Fibroblast of lung (primary cell): ENCODE measurements at regions not wholly inside any gene's neighbourhood (a gene's known extent, or its start where the extent isn't known, plus 50 kb on each side); places are given as distances from the start of the nearest gene placed in this dataset.

ENCODE experiments used
- DNase-seq, 2 donors: peaks; one replicate each; pipeline versions ENCODE4 v3.0.0 to v3.0.0-alpha.2; 2010; ENCODE audit warnings: low read depth in 2 of 2
- H2AFZ ChIP-seq: 2 replicates; pipeline ENCODE4 v1.5.1; 2012; ENCODE audit warnings: low read length, control low read depth, inconsistent platforms
- H3K27ac ChIP-seq: 2 replicates; pipeline ENCODE4 v1.5.1; 2011; ENCODE audit warnings: low read length, control low read depth; ENCODE audit not compliant: insufficient read depth
- H3K27me3 ChIP-seq: 2 replicates; pipeline ENCODE4 v1.5.1; 2011; ENCODE audit warnings: mild to moderate bottlenecking, low read length; ENCODE audit not compliant: control insufficient read depth, insufficient read depth
- H3K36me3 ChIP-seq: 2 replicates; pipeline ENCODE4 v1.5.1; 2011; ENCODE audit warnings: low read length; ENCODE audit not compliant: control insufficient read depth, insufficient read depth
- H3K4me1 ChIP-seq: 2 replicates; pipeline ENCODE4 v1.5.1; 2011; ENCODE audit warnings: low read length; ENCODE audit not compliant: control insufficient read depth, insufficient read depth; ENCODE audit errors: extremely low read depth
- H3K4me2 ChIP-seq: 2 replicates; pipeline ENCODE4 v1.5.1; 2011; ENCODE audit warnings: low read length, control low read depth; ENCODE audit not compliant: insufficient read depth; ENCODE audit errors: extremely low read depth
- H3K4me3 ChIP-seq, 4 experiments: fragments of 200-600 bp in 1 of 4; sonication (generic) in 1 of 4; replicated peaks in 1 of 4; 2 replicates each; pipeline ENCODE4 v1.5.1; 2011 to 2016; ENCODE audit warnings: low read length in 4 of 4, low read depth in 3 of 4, mild to moderate bottlenecking in 3 of 4, control low read depth in 2 of 4, inconsistent platforms in 1 of 4, mixed read lengths in 1 of 4; ENCODE audit not compliant: insufficient read depth in 1 of 4; ENCODE audit errors: control extremely low read depth in 1 of 4
- H3K79me2 ChIP-seq: 2 replicates; pipeline ENCODE4 v1.5.1; 2012; ENCODE audit warnings: mild to moderate bottlenecking, low read length, inconsistent platforms; ENCODE audit not compliant: control insufficient read depth, insufficient read depth
- H3K9ac ChIP-seq: 2 replicates; pipeline ENCODE4 v1.5.1; 2011; ENCODE audit warnings: mild to moderate bottlenecking, low read length, control low read depth; ENCODE audit not compliant: insufficient read depth
- H3K9me3 ChIP-seq: 2 replicates; pipeline ENCODE4 v1.5.1; 2012; ENCODE audit warnings: low read depth, low read length; ENCODE audit not compliant: control insufficient read depth, insufficient read depth
- H4K20me1 ChIP-seq: 2 replicates; pipeline ENCODE4 v1.5.1; 2011; ENCODE audit warnings: low read length; ENCODE audit not compliant: control insufficient read depth, insufficient read depth; ENCODE audit errors: extremely low read depth
- CTCF ChIP-seq, 2 donors: IDR thresholded peaks in 1 of 2; conservative IDR thresholded peaks in 1 of 2; 1 replicate in 1 of 2; 2 replicates in 1 of 2; pipeline ENCODE4 v1.5.1; 2011 to 2012; ENCODE audit warnings: low read length in 2 of 2, control low read depth in 1 of 2, inconsistent platforms in 1 of 2, low read depth in 1 of 2, mild to moderate bottlenecking in 1 of 2
- EZH2 ChIP-seq: IDR thresholded peaks from 2 replicates; pipeline ENCODE4 v1.5.1; 2012; ENCODE audit warnings: low read length, control low read depth, mild to moderate bottlenecking; ENCODE audit errors: missing control alignments

GRCh38 chr9:28101509-28101908 lies 528.2 kb upstream of the C9orf72 start:
- Histone ChIP-seq H3K4me1 (no peaks in the 10 kb centered on the region), H4K20me1 (no peaks in the 10 kb centered on the region), H3K4me2 (no peak overlapping the region), H2AFZ (no peak overlapping the region), H3K27me3 (no peaks in the 10 kb centered on the region), H3K79me2 (no peaks in the 10 kb centered on the region), H3K9me3 (no peaks in the 10 kb centered on the region), H3K36me3 (no peaks in the 10 kb centered on the region), H3K4me3 (no peak overlapping the region), H3K27ac (no peak overlapping the region), H3K9ac (no peak overlapping the region)
- TF ChIP-seq CTCF (conservative IDR thresholded peaks at IDR 0.05 in 1 of 2, IDR thresholded peaks at IDR 0.05 in 1 of 2; ENCODE audit: low read depth in 1 of 2, low read length in 2 of 2) (no peak), EZH2 (no peak)
- no peak for DNase-seq

- Histone ChIP-seq H3K79me2 (no peaks in the 10 kb centered on the region), H3K9me3 (no peaks in the 10 kb centered on the region), H3K27ac (no peak overlapping the region), H3K4me2 (no peak overlapping the region), H3K4me1 (no peaks in the 10 kb centered on the region), H3K4me3 (no peak overlapping the region), H2AFZ (no peak overlapping the region), H4K20me1 (no peaks in the 10 kb centered on the region), H3K27me3 (no peaks in the 10 kb centered on the region), H3K9ac (no peak overlapping the region), H3K36me3 (no peaks in the 10 kb centered on the region)
- no peak for TF ChIP-seq EZH2
- TF ChIP-seq CTCF (conservative IDR thresholded peaks at IDR 0.05 in 1 of 2, IDR thresholded peaks at IDR 0.05 in 1 of 2; ENCODE audit: low read depth in 1 of 2, low read length in 2 of 2): no peak
- no peak for DNase-seq
Measured at GRCh38 chr9:28105001-28105400, 531.7 kb upstream of the C9orf72 start.

DNA sequence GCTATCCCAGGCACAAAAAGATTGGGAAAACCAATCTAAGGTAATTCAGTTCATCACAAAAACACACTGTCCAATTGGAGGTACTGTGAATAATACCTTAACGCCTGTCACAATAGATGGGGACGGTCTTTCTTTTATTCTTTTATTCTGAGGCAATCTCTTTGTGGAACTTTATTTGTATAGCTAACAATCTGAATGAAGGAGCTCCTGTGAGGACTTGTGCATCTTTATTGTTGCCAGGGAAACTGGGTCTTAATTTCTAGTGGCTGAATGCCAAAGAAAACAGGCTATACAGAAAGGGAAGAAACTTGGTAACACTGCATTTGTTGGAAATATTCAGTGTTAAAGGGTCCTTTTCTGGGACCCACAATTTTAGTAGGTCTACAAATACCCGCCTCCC lies 546.9 kb upstream of the C9orf72 start:
- Histone ChIP-seq H3K36me3 (no peaks in the 10 kb centered on the region), H3K4me1 (no peaks in the 10 kb centered on the region), H3K9ac (no peak overlapping the region), H3K27ac (no peak overlapping the region), H2AFZ (no peak overlapping the region), H3K4me3 (no peak overlapping the region), H3K79me2 (no peaks in the 10 kb centered on the region), H3K9me3 (no peaks in the 10 kb centered on the region), H3K4me2 (no peak overlapping the region), H4K20me1 (no peaks in the 10 kb centered on the region), H3K27me3 (no peaks in the 10 kb centered on the region)
- TF ChIP-seq EZH2 (no peak), CTCF (conservative IDR thresholded peaks at IDR 0.05 in 1 of 2, IDR thresholded peaks at IDR 0.05 in 1 of 2; ENCODE audit: low read depth in 1 of 2, low read length in 2 of 2) (no peak)
- no peak for DNase-seq
